ENCODE measurements at regions not wholly inside any gene's neighbourhood (a gene's known extent, or its start where the extent isn't known, plus 50 kb on each side); places are given as distances from the start of the nearest gene placed in this dataset.
"Not testable (repeated sequence)": the region's sequence is repeated elsewhere in the genome, so short reads cannot be mapped to it uniquely, and the experiment has no call there.

GRCh38 chr2:239730567-239730882, 294.6 kb downstream of the NDUFA10 start:
- not testable (repeated sequence) for H3K9me3 Mint-ChIP-seq; H3K36me3 ChIP-seq (ENCODE audit: insufficient read depth); H3K4me2 ChIP-seq; ATAC-seq; H3K27me3 Mint-ChIP-seq (ENCODE audit: insufficient read depth, low read depth, poor library complexity); H3K4me1 Mint-ChIP-seq; H3K79me2 ChIP-seq (replicated peaks; ENCODE audit: insufficient read depth); H3K27me3 ChIP-seq (ENCODE audit: insufficient read depth); H3K27ac ChIP-seq (ENCODE audit: low read depth); H3K4me3 ChIP-seq; H3K9me2 ChIP-seq (ENCODE audit: insufficient read depth); DNase-seq (ENCODE audit: low spot score); H3K4me1 ChIP-seq (ENCODE audit: insufficient read depth); H3K27ac Mint-ChIP-seq; H3F3A ChIP-seq (replicated peaks; ENCODE audit: low read depth); H4K20me1 ChIP-seq (replicated peaks; ENCODE audit: insufficient read depth); H3K36me3 Mint-ChIP-seq (ENCODE audit: low read depth); H2AFZ ChIP-seq; H3K4me3 Mint-ChIP-seq

GRCh38 chr2:239729681-239730566, 295.2 kb downstream of the NDUFA10 start:
- no peaks in the 10 kb centered on the region for H3K27me3 ChIP-seq (ENCODE audit: insufficient read depth)
- TF ChIP-seq CREB1 (CRISPR knock-in tag; IDR thresholded peaks at IDR 0.05; ENCODE audit: low read depth) (no peak), STAT1 (IDR thresholded peaks at IDR 0.05; ENCODE audit: unreplicated experiment) (no peak), JUNB (IDR thresholded peaks at IDR 0.05; ENCODE audit: unreplicated experiment) (no peak), NANOG (IDR thresholded peaks at IDR 0.05; ENCODE audit: borderline replicate concordance) (no peak), EZH2phosphoT487 (IDR thresholded peaks at IDR 0.05; ENCODE audit: unreplicated experiment) (no peak), POLR2AphosphoS5 (IDR thresholded peaks at IDR 0.05; ENCODE audit: low read depth) (no peak), ETS1 (IDR thresholded peaks at IDR 0.05) (no peak), EZH2 (IDR thresholded peaks at IDR 0.05; ENCODE audit: low read depth, unreplicated experiment) (no peak), ZNF114 (CRISPR knock-in tag; IDR thresholded peaks at IDR 0.05) (no peak), REST (IDR thresholded peaks at IDR 0.05; ENCODE audit: unreplicated experiment) (no peak), ZNF331 (CRISPR knock-in tag; IDR thresholded peaks at IDR 0.05; ENCODE audit: low read depth) (no peak), CTCF (conservative IDR thresholded peaks at IDR 0.05; ENCODE audit: low read depth in 2 of 2) (no peak)

More at GRCh38 chr2:239729681-239730566, 295.2 kb downstream of the NDUFA10 start:
- no peak overlapping the region for H3K4me3 ChIP-seq
- no peaks in the 10 kb centered on the region for H3K36me3 ChIP-seq (ENCODE audit: insufficient read depth)
- Mint-ChIP-seq H3K9me3 (no peaks in the 10 kb centered on the region; the same call in 2 of the 3 replicates), H3K4me3 (no peak overlapping the region), H3K4me1 (peaks cover 5% of the 10 kb centered on the region; the same call in 2 of the 3 replicates), H3K36me3 (ENCODE audit: low read depth) (no peaks in the 10 kb centered on the region), H3K27ac (no peak overlapping the region), H3K27me3 (ENCODE audit: insufficient read depth, low read depth, poor library complexity) (peaks cover 4% of the 10 kb centered on the region)
- H3K4me2 ChIP-seq = no peak overlapping the region
- H3K4me1 ChIP-seq (ENCODE audit: insufficient read depth) = no peaks in the 10 kb centered on the region; the same call in 1 of the 2 replicates
- H3K9me2 ChIP-seq (ENCODE audit: insufficient read depth) = no peaks in the 10 kb centered on the region
- no peak overlapping the region for H3K27ac ChIP-seq (ENCODE audit: low read depth)
- ATAC-seq = no peak
- no peak overlapping the region for H2AFZ ChIP-seq
- no peak for DNase-seq (ENCODE audit: low spot score)
- no peaks in the 10 kb centered on the region for H3F3A ChIP-seq (replicated peaks; ENCODE audit: low read depth)
- H3K79me2 ChIP-seq (replicated peaks; ENCODE audit: insufficient read depth) = no peaks in the 10 kb centered on the region
- no peaks in the 10 kb centered on the region for H4K20me1 ChIP-seq (replicated peaks; ENCODE audit: insufficient read depth)
